Ishikawa (cell line): ENCODE measurements at regions not wholly inside any gene's neighbourhood (a gene's known extent, or its start where the extent isn't known, plus 50 kb on each side); places are given as distances from the start of the nearest gene placed in this dataset.

Experiments
- EP300 ChIP-seq: IDR thresholded peaks from 2 replicates; pipeline ENCODE4 v1.6.1; 2012; ENCODE audit warnings: borderline replicate concordance
- YY1 ChIP-seq: IDR thresholded peaks from 2 replicates; pipeline ENCODE4 v1.6.1; 2012; ENCODE audit warnings: low read depth
- ZBTB7A ChIP-seq: IDR thresholded peaks from 2 replicates; pipeline ENCODE4 v1.6.1; 2012; ENCODE audit warnings: low read depth
- TF ChIP-seq, protein P1 (sequence below): IDR thresholded peaks from 2 replicates; pipeline ENCODE4 v1.6.1; 2012

DNA sequence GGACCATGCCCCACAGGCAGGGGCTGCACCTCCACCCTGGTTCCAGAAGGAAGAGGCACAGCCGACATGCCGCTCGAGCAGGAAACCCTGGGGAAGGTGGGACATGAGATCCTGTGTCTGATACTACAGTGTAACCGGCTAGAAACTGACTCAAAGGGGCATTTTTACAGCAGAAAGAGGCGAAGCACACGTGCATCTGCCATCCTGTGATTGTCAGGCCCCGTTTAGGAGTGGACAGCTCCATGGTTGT is 62.7 kb downstream of the SIK1 start:
- TF ChIP-seq, protein P1, sequence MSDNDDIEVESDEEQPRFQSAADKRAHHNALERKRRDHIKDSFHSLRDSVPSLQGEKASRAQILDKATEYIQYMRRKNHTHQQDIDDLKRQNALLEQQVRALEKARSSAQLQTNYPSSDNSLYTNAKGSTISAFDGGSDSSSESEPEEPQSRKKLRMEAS = no peak
- no peak for TF ChIP-seq EP300
- no peak for TF ChIP-seq ZBTB7A
- no peak for TF ChIP-seq YY1
